HEK293T (cell line): ENCODE measurements at regions not wholly inside any gene's neighbourhood (a gene's known extent, or its start where the extent isn't known, plus 50 kb on each side); places are given as distances from the start of the nearest gene placed in this dataset.

Experiments used
- ARNT ChIP-seq: fragments of 450-650 bp; IDR thresholded peaks from 2 replicates; pipeline ENCODE4 v1.6.1; 2017; ENCODE audit warnings: mild to moderate bottlenecking
- BHLHE40 ChIP-seq: fragments of 450-650 bp; IDR thresholded peaks from 2 replicates; pipeline ENCODE4 v1.6.1; 2016; ENCODE audit warnings: mild to moderate bottlenecking, moderate library complexity, borderline replicate concordance
- CTBP1 ChIP-seq: fragments of 450-650 bp; IDR thresholded peaks from 2 replicates; pipeline ENCODE4 v1.6.1; 2016; ENCODE audit warnings: borderline replicate concordance
- ELF4 ChIP-seq: fragments of 450-650 bp; IDR thresholded peaks from 2 replicates; pipeline ENCODE4 v1.6.1; 2017; ENCODE audit warnings: antibody characterized with exemption
- FOXA1 ChIP-seq: fragments of 450-650 bp; IDR thresholded peaks from 2 replicates; pipeline ENCODE4 v1.6.1; 2016; ENCODE audit warnings: mild to moderate bottlenecking
- HDGF ChIP-seq: fragments of 450-650 bp; IDR thresholded peaks from 2 replicates; pipeline ENCODE4 v1.6.1; 2017; ENCODE audit warnings: antibody characterized with exemption, borderline replicate concordance
- LEF1 ChIP-seq: fragments of 450-650 bp; IDR thresholded peaks from 2 replicates; pipeline ENCODE4 v1.6.1; 2017; ENCODE audit warnings: mild to moderate bottlenecking, borderline replicate concordance
- NFRKB ChIP-seq: fragments of 450-650 bp; IDR thresholded peaks from 2 replicates; pipeline ENCODE4 v1.6.1; 2016; ENCODE audit warnings: mild to moderate bottlenecking, moderate library complexity
- SP1 ChIP-seq: fragments of 450-650 bp; IDR thresholded peaks from 2 replicates; pipeline ENCODE4 v1.6.1; 2017
- SUZ12 ChIP-seq: fragments of 450-650 bp; IDR thresholded peaks from 2 replicates; pipeline ENCODE4 v1.6.1; 2016; ENCODE audit warnings: mild to moderate bottlenecking
- ZNF384 ChIP-seq: fragments of 450-650 bp; IDR thresholded peaks from 2 replicates; pipeline ENCODE4 v1.6.1; 2016
- TF ChIP-seq, protein P1 (sequence below): fragments of 450-650 bp; IDR thresholded peaks from 2 replicates; pipeline ENCODE4 v1.6.1; 2016

DNA sequence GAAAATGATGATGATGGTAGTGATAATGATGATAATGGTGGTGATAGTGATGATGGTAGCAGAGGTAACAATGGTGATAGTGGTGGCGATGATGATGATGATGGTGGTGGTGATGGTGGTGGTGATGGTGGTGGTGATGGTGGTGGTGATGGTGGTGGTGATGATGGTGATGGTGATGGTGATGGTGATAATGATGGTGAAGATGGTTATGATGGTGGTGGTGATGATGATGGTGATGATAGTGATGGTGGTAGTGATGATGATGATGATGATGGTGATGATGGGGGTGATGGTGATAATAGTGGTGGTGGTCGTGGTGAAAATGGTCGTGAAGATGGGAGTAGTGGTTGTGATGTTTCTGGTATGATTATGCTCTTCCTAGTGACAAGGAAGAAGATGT, 581.8 kb downstream of the HS3ST4 start:
- TF ChIP-seq SP1 (no peak), BHLHE40 (no peak), CTBP1 (no peak), ELF4 (no peak), ARNT (no peak), HDGF (no peak), ZNF384 (no peak), FOXA1 (no peak), SUZ12 (no peak), NFRKB (no peak), LEF1 (no peak)
- TF ChIP-seq, protein P1, sequence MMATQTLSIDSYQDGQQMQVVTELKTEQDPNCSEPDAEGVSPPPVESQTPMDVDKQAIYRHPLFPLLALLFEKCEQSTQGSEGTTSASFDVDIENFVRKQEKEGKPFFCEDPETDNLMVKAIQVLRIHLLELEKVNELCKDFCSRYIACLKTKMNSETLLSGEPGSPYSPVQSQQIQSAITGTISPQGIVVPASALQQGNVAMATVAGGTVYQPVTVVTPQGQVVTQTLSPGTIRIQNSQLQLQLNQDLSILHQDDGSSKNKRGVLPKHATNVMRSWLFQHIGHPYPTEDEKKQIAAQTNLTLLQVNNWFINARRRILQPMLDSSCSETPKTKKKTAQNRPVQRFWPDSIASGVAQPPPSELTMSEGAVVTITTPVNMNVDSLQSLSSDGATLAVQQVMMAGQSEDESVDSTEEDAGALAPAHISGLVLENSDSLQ, result no peak
